Heart left ventricle (tissue), 13 donors: ENCODE measurements at regions not wholly inside any gene's neighbourhood (a gene's known extent, or its start where the extent isn't known, plus 50 kb on each side); places are given as distances from the start of the nearest gene placed in this dataset.

Experiments
- CTCF ChIP-seq, 12 donors: fragments of 200-600 bp; sonication (generic) in 4 of 12; IDR thresholded peaks; one replicate each; pipeline versions ENCODE4 v1.5.0 to v1.8.0; 2018 to 2022; ENCODE audit warnings: antibody characterized with exemption in 12 of 12, mild to moderate bottlenecking in 5 of 12
- POLR2A ChIP-seq, 2 donors: fragments of 450-650 bp; IDR thresholded peaks; one replicate each; pipeline ENCODE4 v1.6.1; 2017; ENCODE audit warnings: antibody characterized with exemption in 2 of 2, mild to moderate bottlenecking in 2 of 2, moderate library complexity in 2 of 2
- donor health status: ischemic (EF 13 %, LVEDD 7.1; RV severe dilation, severe dysfunction).
- donor health status: DM: no; HTN: yes; CAD: no.
- donor health status: DM: no; HTN: no; CAD: no.
- donor health status: ischemic (EF 25% LVEDD 6.9; RV normal size, moderate dysfunction).
- donor health status: ischemic (EF 25% LVEDD 5.7; RV mildly dilated, moderate dysfunction).
- donor health status: ischemic (EF 35%, LVEDD 5.7; RV mildly dilated, moderate dysfunction).
- donor health status: nonischemic (EF 11% LVEDD 7.7; RV severe dilation, severe dysfunction).
- donor health status: DM: yes; HTN: yes; CAD: no.
- donor health status: PGD.
- donor health status: ischemic (EF 29% LVEDD 5.4; RV normal size, mild dysfunction).
- donor health status: nonischemic (EF 23%, LVEDD 6.1; RV moderate dilation, normal function).

GRCh38 chr6:15032015-15032414 lies 213.9 kb upstream of the JARID2 start:
- no peak for TF ChIP-seq CTCF (IDR thresholded peaks at IDR 0.05)
- no peak for TF ChIP-seq POLR2A (IDR thresholded peaks at IDR 0.05)
